NCI-H446 treated with DMSO at 0.1 percent for 48 hours (cell line): ENCODE measurements at regions not wholly inside any gene's neighbourhood (a gene's known extent, or its start where the extent isn't known, plus 50 kb on each side); places are given as distances from the start of the nearest gene placed in this dataset.

ENCODE experiments used
- DNase-seq: peaks from one replicate; lab custom pipeline; 2025; lab: John Stamatoyannopoulos, UW

GRCh38 chr3:139870000-139870675, 64.8 kb upstream of the CLSTN2 start:
- DNase-seq, result peak; percentile 1

GRCh38 chr3:139868773-139869172, 66.2 kb upstream of the CLSTN2 start:
- DNase-seq, result no peak

GRCh38 chr3:139848660-139849059, 86.3 kb upstream of the CLSTN2 start:
- no peak for DNase-seq

GRCh38 chr3:139846729-139847128, 88.3 kb upstream of the CLSTN2 start:
- no peak for DNase-seq

- no peak for DNase-seq
These were observed 95.3 kb upstream of the CLSTN2 start for GRCh38 chr3:139839659-139840058.

- DNase-seq, result peak; percentile 42
These were observed 96.0 kb upstream of the CLSTN2 start for GRCh38 chr3:139839014-139839413.

- DNase-seq, result no peak
These were observed 96.6 kb upstream of the CLSTN2 start for GRCh38 chr3:139838269-139838957.

- DNase-seq, result peak; percentile 58
These were observed 98.1 kb upstream of the CLSTN2 start for GRCh38 chr3:139836698-139837464.

- DNase-seq, result peak; percentile 68
These were observed 98.9 kb upstream of the CLSTN2 start for GRCh38 chr3:139835830-139836683.

GRCh38 chr3:139832998-139833397, 102.0 kb upstream of the CLSTN2 start:
- no peak for DNase-seq

- DNase-seq, result peak; percentile 92
These were observed 104.2 kb upstream of the CLSTN2 start for GRCh38 chr3:139830817-139831216.

GRCh38 chr3:139827833-139828232, 107.2 kb upstream of the CLSTN2 start:
- peak; percentile 83 for DNase-seq

- no peak for DNase-seq
These were observed 110.1 kb upstream of the CLSTN2 start for GRCh38 chr3:139824864-139825263.

GRCh38 chr3:139814646-139815045, 120.3 kb upstream of the CLSTN2 start:
- no peak for DNase-seq

- DNase-seq, result no peak
These were observed 123.7 kb upstream of the CLSTN2 start for GRCh38 chr3:139811331-139811730.

GRCh38 chr3:139808201-139808600, 126.8 kb upstream of the CLSTN2 start:
- DNase-seq, result no peak

GRCh38 chr3:139803294-139803693, 125.5 kb upstream of the NMNAT3 start:
- DNase-seq, result no peak

- DNase-seq, result no peak
These were observed 120.1 kb upstream of the NMNAT3 start for GRCh38 chr3:139797724-139798343.

GRCh38 chr3:139794469-139795265, 116.9 kb upstream of the NMNAT3 start:
- DNase-seq, result peak; percentile 40

GRCh38 chr3:139793408-139793807, 115.6 kb upstream of the NMNAT3 start:
- no peak for DNase-seq

- DNase-seq, result no peak
These were observed 102.8 kb upstream of the NMNAT3 start for GRCh38 chr3:139780593-139780992.
